ENCODE measurements at regions not wholly inside any gene's neighbourhood (a gene's known extent, or its start where the extent isn't known, plus 50 kb on each side); places are given as distances from the start of the nearest gene placed in this dataset.

GRCh38 chr17:27091043-27091497 is 202.8 kb upstream of the WSB1 start:
- TF ChIP-seq CTCF (conservative IDR thresholded peaks at IDR 0.05) (no peak), ZFX (IDR thresholded peaks at IDR 0.05) (no peak)

Data from C4-2B (cell line).